ENCODE measurements at regions not wholly inside any gene's neighbourhood (a gene's known extent, or its start where the extent isn't known, plus 50 kb on each side); places are given as distances from the start of the nearest gene placed in this dataset.

DNA sequence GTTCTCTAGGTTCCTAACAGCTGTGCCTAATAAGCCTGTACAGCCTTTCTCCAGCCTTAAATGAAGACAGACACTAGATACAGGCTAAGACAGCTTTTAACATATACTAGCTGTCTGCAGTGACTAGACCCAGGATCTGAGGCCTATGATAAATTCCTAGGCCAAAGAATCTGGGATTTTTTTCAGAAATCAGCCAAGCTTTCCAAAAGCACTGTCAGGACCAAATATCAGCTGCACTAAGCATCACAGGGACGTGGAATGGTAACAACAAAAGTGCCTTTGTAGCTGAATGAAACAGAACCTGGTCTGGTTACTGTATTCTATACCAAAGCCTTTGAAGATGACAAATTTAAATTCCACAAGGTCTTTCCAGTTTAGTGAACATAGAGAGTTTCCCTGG is 77.9 kb upstream of the DOCK9 start:
- no peak for DNase-seq

DNA sequence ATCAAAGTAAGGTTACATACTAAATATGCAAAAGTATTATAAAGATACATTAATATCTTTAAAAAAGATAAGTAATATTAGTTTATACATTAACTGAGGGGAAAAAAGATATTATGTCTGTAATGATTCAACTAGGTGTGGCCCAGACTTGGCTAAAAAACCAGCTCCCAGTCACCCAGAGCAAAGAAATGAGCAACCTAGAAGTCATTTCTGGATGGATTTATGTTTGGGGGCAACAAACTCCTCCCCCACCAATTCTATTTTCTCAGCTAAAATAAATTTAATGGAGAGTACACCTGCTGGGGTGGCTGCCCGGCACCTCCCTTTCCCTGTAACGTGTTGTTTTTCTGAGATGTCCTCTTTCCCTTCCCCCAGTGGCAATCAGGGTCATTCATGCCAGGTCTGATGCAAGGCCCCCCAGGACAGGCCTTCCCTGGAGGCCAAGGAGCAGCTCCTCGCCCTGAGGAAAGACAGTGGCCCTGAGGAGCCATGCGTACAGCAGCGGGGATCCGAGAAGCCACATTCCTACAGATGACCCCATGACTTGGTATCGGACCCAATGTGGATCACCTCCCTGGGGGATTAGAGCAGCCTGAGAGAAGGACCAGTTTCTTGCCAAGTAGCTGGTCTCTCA is 78.6 kb upstream of the DOCK9 start:
- no peak for DNase-seq

DNA sequence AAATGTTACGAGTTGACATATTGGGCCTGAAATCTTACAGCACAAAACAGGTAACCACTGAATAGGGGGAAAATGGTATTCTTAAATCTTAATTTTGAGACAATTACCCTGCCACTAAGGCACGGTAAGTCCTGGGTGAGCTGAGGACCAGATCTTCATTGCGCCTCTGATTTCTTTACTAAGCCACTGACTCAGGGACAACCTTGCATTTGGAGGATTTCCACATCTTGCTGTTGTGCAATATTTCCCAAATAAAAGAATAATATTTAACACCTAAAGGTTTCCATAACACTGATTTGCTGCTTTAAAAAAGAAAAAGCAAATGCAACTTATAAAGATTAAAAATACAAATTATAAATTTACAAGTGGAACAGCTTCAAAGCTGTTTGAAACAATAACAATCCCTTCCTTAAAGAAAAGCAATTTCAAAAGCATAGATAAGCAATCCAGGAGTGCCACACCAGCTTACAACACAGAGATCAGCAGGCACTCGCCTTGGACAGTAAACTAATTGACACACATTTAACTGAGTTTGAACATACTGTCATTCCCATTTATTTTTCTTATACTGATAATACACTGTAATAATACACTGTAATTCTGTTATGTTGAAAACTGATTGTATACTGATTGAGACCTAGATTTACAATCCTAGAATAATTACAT is 79.6 kb upstream of the DOCK9 start:
- no peak for DNase-seq

DNA sequence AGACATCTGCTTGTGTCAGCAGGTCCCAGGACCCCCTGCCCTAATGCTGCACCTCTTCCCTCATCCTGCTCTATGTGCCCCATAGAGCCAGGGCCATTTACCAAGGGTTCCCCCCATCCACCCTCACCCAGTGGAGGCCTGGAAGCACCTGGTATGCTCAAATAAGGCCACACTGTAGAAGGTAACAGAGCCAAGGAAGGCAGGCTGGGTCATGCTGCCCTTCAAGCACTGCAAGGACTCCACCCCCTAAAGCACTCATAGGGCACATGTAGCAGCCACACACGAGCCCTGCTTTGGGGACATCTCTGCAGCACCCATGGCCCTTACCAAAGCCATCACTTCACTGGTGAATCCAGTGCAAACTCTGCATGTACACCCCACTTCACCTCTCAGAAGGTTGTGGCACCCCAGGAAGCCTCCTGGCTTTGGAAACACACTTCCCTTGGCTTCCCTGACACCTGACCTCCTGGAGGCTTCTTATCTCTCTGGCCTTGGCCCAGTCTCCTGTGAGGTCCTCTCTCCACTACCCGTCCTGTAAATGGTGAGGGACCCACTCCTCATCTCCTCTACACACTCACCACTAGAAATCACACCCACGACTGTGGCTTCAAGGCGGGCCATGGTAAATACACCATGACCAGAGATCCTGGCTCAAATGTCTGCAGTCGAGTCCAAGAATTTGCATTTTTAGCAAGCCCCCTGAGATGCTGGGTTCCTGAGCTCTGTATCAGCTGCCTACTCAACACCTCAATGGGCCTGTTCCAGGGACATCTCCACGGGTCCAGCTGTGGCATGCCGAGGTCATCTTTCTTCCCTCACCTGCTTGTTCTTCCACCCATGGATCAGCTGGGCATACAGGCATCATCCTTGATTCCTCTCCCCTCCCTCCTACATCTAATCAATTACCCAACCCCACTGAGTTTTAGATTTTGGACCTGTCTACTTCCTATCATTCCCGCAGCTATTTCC is 80.9 kb upstream of the DOCK9 start:
- DNase-seq = no peak

DNA sequence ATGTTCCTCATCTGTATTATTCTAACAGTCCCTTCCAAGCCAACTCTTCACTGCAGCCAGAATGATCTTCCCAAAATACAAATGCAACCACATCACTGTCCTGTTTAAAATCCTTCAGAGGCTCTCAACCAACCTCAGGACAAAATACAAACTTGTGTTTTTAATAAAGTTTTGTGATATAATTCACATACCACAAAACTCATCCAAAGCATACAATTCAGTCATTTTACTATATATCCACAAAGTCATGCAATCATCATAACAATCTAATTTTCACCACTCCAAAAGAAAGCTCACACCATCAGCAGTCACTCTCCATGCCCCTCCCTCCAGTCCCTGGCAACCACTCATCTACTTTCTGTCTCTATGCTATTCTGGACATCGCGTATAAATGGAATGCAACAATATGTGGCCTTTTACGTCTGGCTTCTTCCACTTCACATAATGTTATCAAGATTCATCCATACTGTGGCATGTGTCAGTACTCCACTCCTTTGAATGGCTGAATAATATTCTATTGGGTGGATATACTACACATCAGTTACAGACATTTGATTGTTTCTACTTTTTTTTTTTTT is 81.7 kb upstream of the DOCK9 start:
- DNase-seq = no peak

DNA sequence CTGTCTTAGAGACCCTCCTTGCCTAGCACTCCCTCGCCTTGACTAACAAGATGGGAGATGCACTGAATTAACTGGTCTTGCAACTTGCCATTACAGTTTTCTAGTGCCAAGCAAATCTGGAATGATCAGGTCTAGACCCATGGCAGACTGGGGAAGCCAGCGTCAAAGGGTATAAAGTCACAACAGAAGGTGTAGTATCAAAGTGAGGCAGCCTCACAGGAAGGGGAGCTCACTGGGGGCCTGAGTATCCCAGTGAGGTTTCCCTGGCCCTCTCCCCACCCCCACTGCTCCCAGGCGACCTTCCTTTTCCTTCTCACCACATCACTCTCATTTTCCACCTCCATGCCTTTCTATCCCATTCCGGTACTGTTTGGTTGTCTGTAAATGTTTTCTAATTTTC is 83.5 kb upstream of the DOCK9 start:
- DNase-seq = no peak

DNA sequence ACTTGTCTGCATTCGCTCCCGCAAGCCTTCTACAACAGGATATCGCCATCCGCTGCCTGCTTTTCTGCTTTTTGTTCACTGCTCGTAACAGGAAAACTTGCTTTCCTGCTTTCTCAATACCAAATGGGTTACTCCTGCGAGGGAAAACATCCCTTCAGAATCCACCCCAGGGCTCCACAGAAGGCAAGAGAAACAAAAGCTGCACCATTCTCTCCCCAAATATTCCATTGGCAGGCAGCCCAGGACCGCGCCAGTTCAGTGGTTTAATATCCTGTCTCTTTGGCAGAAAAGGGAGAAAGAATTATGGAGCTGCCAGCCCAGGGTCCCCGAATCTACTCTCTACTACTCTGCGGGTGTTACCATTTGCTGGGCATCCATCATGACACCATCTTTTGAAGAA is 84.7 kb upstream of the DOCK9 start:
- no peak for DNase-seq

DNA sequence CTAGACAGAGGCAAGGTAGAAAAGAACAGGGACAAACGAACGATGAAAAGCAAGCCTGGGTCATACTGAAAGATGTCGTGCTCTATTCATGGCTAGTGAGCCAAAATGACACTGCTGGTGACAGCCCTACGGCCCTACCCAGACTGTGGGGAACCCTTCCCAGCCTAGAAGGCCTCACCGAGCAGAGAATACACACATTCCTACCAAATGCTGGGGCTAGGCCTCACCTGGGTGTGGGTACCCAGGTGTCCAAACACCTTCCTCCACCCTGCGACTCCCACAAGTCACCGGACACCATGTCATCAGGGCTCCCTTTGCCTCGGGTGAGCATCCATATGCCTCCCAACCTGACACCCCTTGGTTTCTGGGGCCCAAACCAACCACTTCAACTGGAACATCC is 85.3 kb upstream of the DOCK9 start:
- no peak for DNase-seq

DNA sequence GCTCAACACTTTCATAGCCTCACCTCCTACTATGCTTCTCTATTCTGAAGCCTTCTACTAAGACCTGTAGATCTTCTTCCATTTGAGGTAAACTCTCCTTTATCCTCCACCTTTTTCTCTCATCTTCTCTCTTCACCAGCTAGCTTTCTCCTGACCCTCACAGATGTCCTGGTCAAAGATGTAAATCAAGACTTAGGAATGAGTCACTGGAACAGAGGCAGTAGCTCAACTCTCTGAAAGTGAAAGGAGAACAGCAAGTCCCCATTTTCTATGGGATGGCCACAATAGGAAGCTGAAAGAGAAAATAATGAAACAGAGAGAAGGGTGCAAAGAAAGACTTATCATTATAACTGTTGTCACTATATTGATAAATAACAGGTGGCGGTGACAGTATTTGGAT is 86.1 kb upstream of the DOCK9 start:
- DNase-seq = no peak

DNA sequence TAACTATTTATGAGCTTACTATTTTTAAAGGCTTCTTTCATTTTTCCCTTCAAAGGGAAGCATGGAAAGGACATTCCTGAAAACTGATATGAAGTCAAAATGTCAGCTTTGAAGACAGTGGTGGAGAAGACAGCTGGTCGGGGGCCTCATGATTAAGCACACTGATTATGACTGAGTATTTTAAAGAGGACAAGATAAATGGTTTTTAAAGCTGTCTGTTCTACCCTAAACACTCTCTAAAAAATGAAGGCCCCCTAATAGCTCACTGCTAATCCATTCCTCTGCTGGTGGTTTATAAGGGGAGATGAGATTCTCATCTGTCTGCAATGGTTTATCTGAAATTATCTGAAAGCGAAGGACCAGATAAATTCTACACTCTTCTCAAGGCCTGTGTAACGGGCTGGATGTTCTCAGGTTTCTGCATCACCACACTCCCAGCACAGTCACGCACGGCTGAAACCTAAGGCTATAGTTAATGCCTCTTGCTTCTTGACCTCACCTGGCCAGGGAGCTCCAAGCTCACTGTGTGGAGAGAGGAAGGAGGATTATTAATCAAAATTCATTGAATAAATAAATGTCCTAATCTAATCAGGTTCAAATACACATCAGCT is 86.9 kb upstream of the DOCK9 start:
- DNase-seq = no peak

DNA sequence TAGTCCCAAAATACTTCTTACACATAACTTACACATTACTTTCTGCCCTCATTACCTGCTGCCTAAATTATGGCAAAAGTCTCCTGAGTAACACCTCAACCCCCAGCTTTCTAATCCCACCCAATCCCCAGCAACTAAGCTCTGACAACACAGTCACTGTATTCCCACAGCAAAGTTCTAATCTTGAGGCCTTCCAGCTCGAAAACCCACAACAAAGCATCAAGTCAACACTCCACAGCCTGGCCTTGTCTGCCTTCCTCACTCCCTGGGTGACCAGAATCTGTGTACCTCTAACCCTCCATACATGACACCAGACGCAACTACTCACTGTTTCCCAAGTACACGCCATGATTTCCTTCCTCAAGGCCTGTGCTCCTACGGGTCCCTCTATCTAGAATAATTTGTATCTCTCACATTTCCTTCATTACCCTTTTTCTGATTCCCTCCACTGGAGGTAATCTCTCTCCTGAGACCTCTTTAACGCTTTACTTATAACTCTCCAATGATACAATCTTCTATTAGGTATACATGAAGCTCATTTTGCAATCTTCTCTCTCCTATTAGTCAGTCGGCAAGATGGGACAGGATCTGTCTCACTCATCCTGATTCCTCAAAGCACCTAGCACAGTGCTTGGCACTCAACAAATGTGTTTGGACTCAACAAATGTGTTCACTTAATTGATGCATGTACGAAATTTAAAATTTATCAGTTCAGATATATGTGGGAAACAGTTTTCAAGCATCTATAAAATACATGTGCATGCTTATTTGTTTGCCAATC is 87.6 kb upstream of the DOCK9 start:
- DNase-seq = no peak

DNA sequence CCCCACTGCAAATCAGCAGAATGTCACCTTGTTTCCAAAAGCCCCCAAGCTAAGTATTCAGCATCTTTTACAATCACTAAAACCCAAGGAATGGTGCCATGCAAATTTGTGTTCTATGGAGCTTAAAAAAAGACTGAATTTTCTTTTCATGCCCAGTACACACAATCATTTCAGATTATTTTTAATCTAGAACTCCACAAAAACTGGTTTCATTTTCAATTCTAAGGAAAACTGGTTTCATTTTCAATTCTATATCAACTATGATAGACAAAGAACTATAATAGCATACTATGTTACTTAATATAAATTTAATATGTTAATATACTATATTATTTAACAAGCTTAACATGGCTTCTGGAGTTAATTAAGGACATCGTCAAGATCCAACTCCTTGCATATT is 88.4 kb upstream of the DOCK9 start:
- DNase-seq = no peak

DNA sequence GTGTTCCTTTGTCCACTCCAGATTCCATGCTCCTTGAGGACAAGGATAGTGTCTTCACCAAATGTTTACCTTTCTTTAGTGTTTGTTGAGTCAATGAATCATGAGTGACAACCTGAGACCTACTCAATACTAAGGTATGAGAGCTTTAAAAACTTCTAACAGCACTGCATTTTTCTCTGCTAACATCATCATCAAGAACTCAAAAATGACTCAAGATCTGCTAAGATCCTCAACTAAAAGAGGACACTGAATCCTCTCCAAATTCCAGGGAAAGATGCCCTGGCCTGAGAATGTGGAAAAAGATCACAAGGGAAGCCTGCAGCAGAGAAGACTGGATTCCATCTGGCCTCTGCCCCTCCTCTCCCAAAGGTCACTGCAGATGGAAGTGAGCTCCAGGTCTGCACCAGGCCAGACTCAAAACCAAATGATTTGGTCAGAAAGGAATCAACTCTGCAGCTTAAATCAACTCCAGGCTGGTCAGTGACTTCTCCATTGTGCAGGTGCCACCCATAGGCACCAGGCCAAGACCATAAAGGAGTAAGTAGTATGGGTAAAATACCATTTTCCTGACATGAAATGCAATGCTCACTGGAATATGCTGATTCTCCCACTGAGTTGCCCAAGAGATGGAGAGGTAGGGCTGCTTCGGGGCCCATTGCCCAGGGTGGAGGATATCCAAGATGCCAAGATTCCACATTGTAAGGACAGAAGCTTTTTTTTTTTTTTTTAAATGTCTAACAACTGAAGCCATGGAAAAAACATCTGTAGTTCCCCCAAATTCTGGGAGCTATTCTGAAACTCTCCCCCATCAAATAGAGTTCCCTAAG is 89.5 kb upstream of the DOCK9 start:
- DNase-seq = no peak

DNA sequence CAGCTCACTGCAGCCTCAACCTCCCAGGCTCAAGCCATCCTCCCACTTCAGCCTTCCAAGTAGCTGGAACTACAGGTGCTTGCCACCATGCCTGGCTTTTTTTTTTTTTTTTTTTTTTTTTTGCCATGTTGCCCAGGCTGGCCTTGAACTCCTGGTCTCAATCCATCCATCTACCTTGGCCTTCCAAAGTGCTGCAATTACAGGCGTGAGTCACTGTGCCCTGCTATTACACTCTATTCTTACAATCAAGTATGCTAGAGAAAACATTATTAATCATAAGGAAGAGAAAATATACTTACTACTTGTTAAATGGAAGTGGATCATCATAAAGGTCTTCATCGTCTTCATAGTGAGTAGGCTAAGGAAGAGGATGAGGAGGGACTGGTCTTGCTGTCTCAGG is 93.3 kb upstream of the DOCK9 start:
- no peak for DNase-seq

DNA sequence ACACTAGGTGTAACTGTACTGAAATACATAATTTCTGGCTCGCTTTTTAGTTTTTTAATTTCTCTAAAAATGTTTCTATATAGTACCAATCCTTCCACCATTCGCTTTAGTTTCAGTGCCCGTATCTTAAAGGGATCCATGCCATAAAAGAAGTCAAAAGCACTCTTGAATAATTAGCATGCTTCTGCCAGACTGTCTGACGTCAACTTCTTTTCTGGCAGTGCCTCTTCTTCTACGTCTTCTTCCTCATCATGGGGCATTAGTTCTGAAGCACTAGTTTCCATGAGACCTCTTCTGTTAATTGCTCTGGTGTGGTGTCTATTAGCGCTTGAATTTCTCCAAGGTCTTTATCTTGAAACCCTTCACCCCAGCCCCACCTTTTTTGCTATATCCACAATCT is 93.8 kb upstream of the DOCK9 start:
- no peak for DNase-seq

DNA sequence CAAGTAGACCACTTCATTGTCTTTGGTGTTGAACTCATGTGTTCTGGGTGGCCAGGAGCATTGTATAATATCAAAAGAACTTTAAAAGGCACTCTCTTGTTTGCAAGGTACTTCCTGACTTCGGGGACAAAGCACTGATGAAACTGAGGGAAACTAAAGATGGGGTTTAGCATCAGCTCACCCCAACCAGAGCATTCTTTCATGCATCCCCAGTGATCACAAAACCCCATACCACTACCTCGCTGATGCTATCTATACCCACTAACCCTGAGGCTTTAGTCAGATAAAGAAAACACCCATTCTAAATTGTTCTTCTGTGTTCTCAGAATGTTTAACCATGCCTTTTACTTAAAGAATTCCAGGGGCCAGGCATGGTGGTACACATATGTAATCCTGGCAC is 94.5 kb upstream of the DOCK9 start:
- no peak for DNase-seq

DNA sequence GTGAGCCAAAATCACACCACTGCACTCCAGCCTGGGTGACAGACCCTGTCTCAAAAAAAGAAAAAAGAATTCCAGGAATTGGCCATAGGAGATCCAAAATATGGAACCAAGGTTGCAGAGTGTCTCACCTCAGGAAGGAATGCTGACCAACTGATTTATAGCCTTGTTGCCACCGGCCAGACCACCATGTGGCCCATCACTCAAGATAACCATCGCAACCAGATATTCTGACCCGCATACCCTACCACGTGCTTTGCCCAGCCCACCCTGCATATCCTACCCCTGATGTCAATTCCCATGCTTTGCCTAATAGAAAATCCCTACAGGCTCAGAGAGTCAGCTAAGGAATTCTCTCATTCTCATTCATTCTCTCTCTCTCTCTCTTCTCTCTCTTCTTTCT is 95.1 kb upstream of the DOCK9 start:
- no peak for DNase-seq

DNA sequence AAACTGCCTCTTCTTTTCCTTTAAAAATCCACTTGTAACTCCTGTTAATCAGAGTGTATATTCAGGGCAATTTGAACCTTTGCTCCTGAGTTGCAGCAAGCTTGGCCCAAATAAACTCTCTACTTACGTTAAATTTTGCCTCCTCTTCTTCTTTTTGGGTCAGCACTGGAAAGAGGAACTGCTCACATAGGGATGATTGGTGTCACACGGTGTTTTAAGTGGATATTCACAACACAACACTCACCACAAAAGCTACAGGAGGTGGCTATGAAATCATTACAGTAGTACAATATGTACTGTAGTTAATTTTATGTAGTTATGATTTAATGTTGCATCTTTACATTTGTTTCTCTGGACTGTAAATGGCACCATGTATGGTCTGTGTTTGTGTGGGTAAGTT is 96.8 kb upstream of the DOCK9 start:
- DNase-seq = no peak

DNA sequence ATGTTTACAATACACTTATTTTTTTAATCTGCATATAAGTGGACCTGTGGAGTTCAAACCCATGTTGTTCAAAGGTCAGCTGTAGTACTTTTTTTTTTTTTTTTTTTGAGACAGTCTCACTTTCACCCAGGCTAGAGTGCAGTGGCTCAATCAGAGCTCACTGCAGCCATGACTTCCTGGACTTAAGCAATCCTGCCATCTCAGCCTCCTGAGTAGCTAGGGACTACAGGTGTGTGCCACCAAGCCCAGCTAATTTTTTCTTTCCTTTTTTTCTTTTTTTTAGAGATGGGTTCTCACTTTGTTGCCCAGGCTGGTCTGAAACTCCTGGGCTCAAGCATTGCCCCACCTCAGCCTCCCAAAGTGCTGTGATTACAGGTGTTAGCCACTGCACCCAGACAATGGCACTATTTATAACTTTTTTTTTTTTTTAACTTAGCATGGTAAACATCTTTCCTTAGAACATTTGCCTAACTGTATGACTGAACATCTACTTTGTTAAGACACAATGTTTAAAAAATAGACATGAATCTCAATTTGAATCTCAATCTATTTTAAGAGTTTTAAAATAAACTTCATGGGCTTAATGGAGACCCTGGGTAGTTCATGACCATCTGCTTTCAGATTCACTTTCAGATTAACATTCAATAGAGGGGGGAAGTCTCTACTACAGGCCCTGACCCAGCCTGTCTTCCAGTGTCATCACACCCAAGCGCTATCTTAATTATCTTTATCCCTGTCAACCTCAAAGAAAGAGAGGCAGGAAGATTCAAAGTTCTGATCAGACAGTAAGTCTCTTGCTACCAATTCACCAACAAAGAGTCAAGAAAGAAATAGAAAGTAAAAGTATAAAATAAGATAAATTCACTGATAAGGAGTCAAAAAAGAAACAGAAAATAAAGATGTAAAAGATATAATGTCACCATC is 97.7 kb upstream of the DOCK9 start:
- DNase-seq = peak; percentile 54
